SU-DHL-6 (cell line): ENCODE measurements at regions not wholly inside any gene's neighbourhood (a gene's known extent, or its start where the extent isn't known, plus 50 kb on each side); places are given as distances from the start of the nearest gene placed in this dataset.

Experiments used
- H2AFZ ChIP-seq: fragments of 200-600 bp; sonication (generic); 2 replicates; pipeline ENCODE4 v1.6.1; 2014; ENCODE audit warnings: low read depth, mild to moderate bottlenecking, moderate library complexity, mixed read lengths, antibody characterized with exemption, low read length; ENCODE audit not compliant: severe bottlenecking
- H3F3A ChIP-seq: fragments of 200-600 bp; shearing (Covaris generic); 2 replicates; pipeline ENCODE4 v1.6.0; 2016; ENCODE audit warnings: antibody characterized with exemption, mild to moderate bottlenecking; ENCODE audit not compliant: insufficient read depth
- H3K27ac ChIP-seq: fragments of 200-600 bp; sonication (generic); 2 replicates; pipeline ENCODE4 v1.5.1; 2016; ENCODE audit warnings: low read depth, mild to moderate bottlenecking, low read length, moderate library complexity, mixed read lengths
- H3K27me3 ChIP-seq: fragments of 200-600 bp; sonication (generic), shearing (Covaris generic); 2 replicates; pipeline ENCODE4 v1.6.0; 2014; ENCODE audit warnings: mild to moderate bottlenecking, low read length
- H3K36me3 ChIP-seq: fragments of 200-600 bp; sonication (generic); 2 replicates; pipeline ENCODE4 v1.6.1; 2014; ENCODE audit warnings: mild to moderate bottlenecking, low read length, mixed read lengths
- H3K4me2 ChIP-seq: fragments of 300-600, 200-600 bp; shearing (Covaris generic), sonication (generic); 2 replicates; pipeline ENCODE4 v1.6.0; 2014; ENCODE audit warnings: low read length, low read depth, mild to moderate bottlenecking; ENCODE audit not compliant: poor library complexity, severe bottlenecking
- H3K4me3 ChIP-seq: fragments of 200-600 bp; sonication (generic); 2 replicates; pipeline ENCODE4 v1.5.1; 2014; ENCODE audit warnings: antibody characterized with exemption, low read length, mild to moderate bottlenecking, mixed read lengths; ENCODE audit not compliant: insufficient read depth, poor library complexity, severe bottlenecking
- H3K79me2 ChIP-seq: fragments of 200-600 bp; sonication (generic); 2 replicates; pipeline ENCODE4 v1.6.1; 2014; ENCODE audit warnings: mild to moderate bottlenecking, low read length, moderate library complexity; ENCODE audit not compliant: insufficient read depth
- H3K9ac ChIP-seq: fragments of 200-600 bp; sonication (generic); 2 replicates; pipeline ENCODE4 v1.7.0; 2014; ENCODE audit warnings: mild to moderate bottlenecking, low read length
- H3K9me2 ChIP-seq: fragments of 200-600 bp; sonication (generic); replicated peaks from 2 replicates; pipeline ENCODE4 v1.6.1; 2014; ENCODE audit warnings: low read length; ENCODE audit not compliant: insufficient read depth
- H3K9me3 ChIP-seq: fragments of 200-600 bp; sonication (generic); 2 replicates; pipeline ENCODE4 v1.6.1; 2014; ENCODE audit warnings: low read length, mixed read lengths; ENCODE audit not compliant: insufficient read depth
- H4K20me1 ChIP-seq: fragments of 200-600 bp; sonication (generic); 2 replicates; pipeline ENCODE4 v1.6.1; 2014; ENCODE audit warnings: low read depth, mild to moderate bottlenecking, antibody characterized with exemption, low read length, moderate library complexity, mixed read lengths
- CTCF ChIP-seq: fragments of 200-600 bp; sonication (generic); IDR thresholded peaks from one replicate; pipeline ENCODE4 v1.5.1; 2017; ENCODE audit warnings: antibody characterized with exemption, mild to moderate bottlenecking, low read length, moderate library complexity; ENCODE audit not compliant: insufficient read depth, poor library complexity, severe bottlenecking
- EZH2phosphoT487 ChIP-seq: fragments of 200-600 bp; sonication (generic), shearing (Covaris generic); conservative IDR thresholded peaks from 2 replicates; pipeline ENCODE4 v1.6.1; 2018; ENCODE audit warnings: mild to moderate bottlenecking, antibody characterized with exemption, low read length, moderate library complexity, mixed read lengths

- Histone ChIP-seq H3F3A (no peaks in the 10 kb centered on the region), H2AFZ (no peak overlapping the region), H3K9me3 (0 out of 2 replicates have a peak, but pooled peaks cover 6% of the 10 kb centered on the region), H3K27me3 (no peaks in the 10 kb centered on the region), H3K9ac (no peak overlapping the region), H3K9me2 (no peaks in the 10 kb centered on the region), H3K36me3 (no peaks in the 10 kb centered on the region), H3K4me3 (no peak overlapping the region), H4K20me1 (no peaks in the 10 kb centered on the region), H3K27ac (no peak overlapping the region), H3K4me2 (no peak overlapping the region), H3K79me2 (no peaks in the 10 kb centered on the region)
- TF ChIP-seq CTCF (no peak), EZH2phosphoT487 (no peak)
Observed at GRCh38 chr6:40159865-40160264, 225.6 kb upstream of the MOCS1 start.

GRCh38 chr6:40152701-40153436 lies 218.6 kb upstream of the MOCS1 start:
- Histone ChIP-seq H3F3A (no peaks in the 10 kb centered on the region), H3K27me3 (no peaks in the 10 kb centered on the region), H3K79me2 (no peaks in the 10 kb centered on the region), H2AFZ (no peak overlapping the region), H3K4me3 (no peak overlapping the region), H3K4me2 (no peak overlapping the region), H3K9me2 (no peaks in the 10 kb centered on the region), H3K9me3 (0 out of 2 replicates have a peak, but pooled peaks cover 6% of the 10 kb centered on the region), H3K36me3 (no peaks in the 10 kb centered on the region), H3K27ac (no peak overlapping the region), H4K20me1 (no peaks in the 10 kb centered on the region), H3K9ac (no peak overlapping the region)
- TF ChIP-seq EZH2phosphoT487 (no peak), CTCF (no peak)

GRCh38 chr6:40152196-40152595 lies 217.9 kb upstream of the MOCS1 start:
- 0 out of 2 replicates have a peak, but pooled peaks cover 6% of the 10 kb centered on the region for H3K9me3 ChIP-seq
- no peak overlapping the region for H3K4me2 ChIP-seq
- no peak overlapping the region for H3K4me3 ChIP-seq
- no peaks in the 10 kb centered on the region for H3K9me2 ChIP-seq
- H2AFZ ChIP-seq: no peak overlapping the region
- H3K9ac ChIP-seq: no peak overlapping the region
- H3K27ac ChIP-seq: no peak overlapping the region
- TF ChIP-seq EZH2phosphoT487 (no peak), CTCF (no peak)
- H3F3A ChIP-seq: no peaks in the 10 kb centered on the region
- H3K79me2 ChIP-seq: no peaks in the 10 kb centered on the region
- no peaks in the 10 kb centered on the region for H4K20me1 ChIP-seq
- H3K36me3 ChIP-seq: no peaks in the 10 kb centered on the region
- no peaks in the 10 kb centered on the region for H3K27me3 ChIP-seq
